G401.6 (cell line): ENCODE measurements at regions not wholly inside any gene's neighbourhood (a gene's known extent, or its start where the extent isn't known, plus 50 kb on each side); places are given as distances from the start of the nearest gene placed in this dataset.
"Not testable (repeated sequence)": the region's sequence is repeated elsewhere in the genome, so short reads cannot be mapped to it uniquely, and the experiment has no call there.

Experiments used
- FAIRE-seq: peaks from 2 replicates; lab custom pipeline; 2012; peaks lifted over from hg19 to GRCh38; lab: Jason Lieb, UNC

GRCh38 chr2:176772816-176773215 lies 439.8 kb upstream of the HNRNPA3 start:
- FAIRE-seq = no peak

- no peak for FAIRE-seq
These were observed 437.7 kb upstream of the HNRNPA3 start for GRCh38 chr2:176774766-176775451.

- FAIRE-seq = no peak
These were observed 435.3 kb upstream of the HNRNPA3 start for GRCh38 chr2:176777262-176777661.

GRCh38 chr2:176779917-176780316 lies 432.7 kb upstream of the HNRNPA3 start:
- no peak for FAIRE-seq

- FAIRE-seq = no peak
These were observed 432.2 kb upstream of the HNRNPA3 start for GRCh38 chr2:176780348-176780747.

- FAIRE-seq = no peak
These were observed 430.9 kb upstream of the HNRNPA3 start for GRCh38 chr2:176781570-176782217.

- no peak for FAIRE-seq
These were observed 427.9 kb upstream of the HNRNPA3 start for GRCh38 chr2:176784633-176785200.

GRCh38 chr2:176789751-176790150 lies 422.8 kb upstream of the HNRNPA3 start:
- no peak for FAIRE-seq

GRCh38 chr2:176790468-176790867 lies 422.1 kb upstream of the HNRNPA3 start:
- no peak for FAIRE-seq

GRCh38 chr2:176793792-176794191 lies 418.8 kb upstream of the HNRNPA3 start:
- no peak for FAIRE-seq

- FAIRE-seq = no peak
These were observed 418.2 kb upstream of the HNRNPA3 start for GRCh38 chr2:176794392-176794791.

- no peak for FAIRE-seq
These were observed 416.8 kb upstream of the HNRNPA3 start for GRCh38 chr2:176795823-176796222.

- not testable (repeated sequence) for FAIRE-seq
These were observed 415.9 kb upstream of the HNRNPA3 start for GRCh38 chr2:176796677-176797076.

GRCh38 chr2:176804392-176804791 lies 408.2 kb upstream of the HNRNPA3 start:
- FAIRE-seq = no peak

GRCh38 chr2:176805345-176805744 lies 407.2 kb upstream of the HNRNPA3 start:
- FAIRE-seq = no peak

- no peak for FAIRE-seq
These were observed 400.3 kb upstream of the HNRNPA3 start for GRCh38 chr2:176812246-176812775.

- FAIRE-seq = no peak
These were observed 399.4 kb upstream of the HNRNPA3 start for GRCh38 chr2:176813156-176813555.

- no peak for FAIRE-seq
These were observed 399.0 kb upstream of the HNRNPA3 start for GRCh38 chr2:176813621-176814049.

- FAIRE-seq = no peak
These were observed 398.3 kb upstream of the HNRNPA3 start for GRCh38 chr2:176814274-176814673.

- peak; percentile 77 for FAIRE-seq
These were observed 397.7 kb upstream of the HNRNPA3 start for GRCh38 chr2:176814740-176815367.

- FAIRE-seq = no peak
These were observed 395.5 kb upstream of the HNRNPA3 start for GRCh38 chr2:176817061-176817565.

- no peak for FAIRE-seq
These were observed 394.5 kb upstream of the HNRNPA3 start for GRCh38 chr2:176818076-176818475.

- FAIRE-seq = no peak
These were observed 394.0 kb upstream of the HNRNPA3 start for GRCh38 chr2:176818617-176819016.
